NOMO-1 treated with dmso at 0.1 percent for 144 hours (cell line): ENCODE measurements at regions not wholly inside any gene's neighbourhood (a gene's known extent, or its start where the extent isn't known, plus 50 kb on each side); places are given as distances from the start of the nearest gene placed in this dataset.

ENCODE experiments used
- DNase-seq: peaks from one replicate; lab custom pipeline; 2025; ENCODE audit not compliant: unreplicated experiment; lab: John Stamatoyannopoulos, UW

DNA sequence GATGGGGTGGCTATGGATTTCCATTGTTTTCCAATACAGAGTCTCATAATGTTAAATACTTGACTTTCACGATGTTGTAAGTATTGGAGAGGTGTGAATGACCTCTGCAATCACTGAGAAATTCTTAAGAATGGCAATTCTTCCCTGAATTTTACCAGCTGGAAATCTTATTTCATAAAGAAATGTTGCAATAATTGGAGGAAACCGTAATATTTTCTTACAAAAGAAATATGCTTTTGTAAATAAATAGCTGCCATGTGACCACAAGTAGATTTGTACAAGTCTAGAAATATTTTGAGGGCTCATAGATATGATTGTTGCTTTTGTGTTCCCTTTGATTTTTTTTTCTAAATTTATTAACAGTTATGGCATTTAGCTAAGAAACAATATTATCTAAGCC, 308.7 kb upstream of the ATP2B1 start:
- no peak for DNase-seq

DNA sequence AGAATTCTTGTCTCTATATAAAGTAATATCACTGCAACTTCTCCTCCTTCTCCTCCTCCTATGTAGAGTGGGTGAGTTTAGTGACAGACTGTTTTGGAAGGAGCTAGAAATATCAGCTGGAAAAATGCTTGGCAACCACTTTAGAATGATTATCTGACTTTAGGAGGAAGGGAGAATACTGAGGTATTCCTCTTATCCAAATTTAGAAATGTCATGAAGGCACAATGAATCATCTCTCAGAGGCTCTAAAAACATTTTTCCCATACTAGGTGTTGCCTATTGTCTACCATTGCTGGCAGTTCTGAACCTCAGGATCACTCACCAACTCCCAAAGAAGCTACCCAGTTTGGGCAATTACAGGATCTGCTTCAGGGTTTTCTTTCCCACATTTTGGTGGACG, 306.6 kb upstream of the ATP2B1 start:
- no peak for DNase-seq

DNA sequence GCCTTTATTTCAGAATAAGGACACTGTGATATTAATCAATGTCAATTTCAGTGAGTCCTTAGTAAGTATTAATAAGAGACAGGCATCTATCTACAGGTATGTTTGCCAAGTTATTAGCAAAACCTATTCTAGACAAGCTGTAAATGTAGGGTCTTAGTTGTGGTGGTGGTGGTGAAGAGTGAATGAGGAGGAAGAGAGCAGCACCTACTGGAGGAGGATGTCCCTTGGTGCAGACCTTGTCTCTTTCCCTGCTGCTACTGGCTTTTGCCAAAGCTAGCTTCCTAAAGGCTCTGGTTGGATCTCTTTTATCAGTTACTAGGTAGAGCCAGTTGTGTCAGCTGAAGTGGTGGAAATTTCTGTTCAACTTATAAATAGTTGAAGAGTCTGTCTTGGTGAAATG, 304.8 kb upstream of the ATP2B1 start:
- DNase-seq: no peak

- no peak for DNase-seq
Observed at GRCh38 chr12:90010089-90010488, 301.5 kb upstream of the ATP2B1 start.

- no peak for DNase-seq
Observed at GRCh38 chr12:90008277-90008676, 299.6 kb upstream of the ATP2B1 start.

DNA sequence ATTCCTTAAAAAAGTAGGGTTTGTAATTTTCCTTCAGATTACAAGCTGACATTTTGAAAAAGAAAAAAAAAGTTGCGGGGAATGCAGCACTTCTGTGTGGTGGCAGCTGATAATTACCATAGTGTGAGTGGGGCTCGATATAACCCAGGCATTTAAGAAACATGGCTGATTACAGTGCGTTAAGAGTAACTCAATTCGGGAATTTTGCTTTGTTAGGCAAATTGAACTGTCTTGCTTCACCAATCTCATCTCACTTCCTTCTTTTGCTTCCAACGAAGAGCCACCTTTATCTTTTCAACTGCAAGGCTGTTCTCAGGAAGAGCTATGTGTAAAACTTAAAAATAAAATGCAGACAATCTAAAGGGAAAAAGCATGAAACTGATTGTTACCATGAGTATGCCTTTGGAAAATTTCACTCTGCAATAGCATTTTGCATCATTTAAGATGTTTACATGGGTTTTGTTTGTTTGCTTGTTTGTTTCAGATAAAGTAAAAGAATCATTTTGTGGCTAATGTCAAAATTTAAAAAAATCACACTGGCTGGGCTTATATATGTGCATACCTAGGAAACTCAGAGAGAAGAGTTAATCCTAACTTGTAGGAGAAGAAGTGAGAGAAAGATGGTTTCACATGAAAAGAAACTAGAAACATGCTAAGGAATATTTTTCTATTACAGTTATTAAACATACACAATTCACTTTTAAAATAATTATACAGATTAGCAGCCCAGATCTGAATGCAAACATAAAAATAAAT, 295.9 kb upstream of the ATP2B1 start:
- no peak for DNase-seq

DNA sequence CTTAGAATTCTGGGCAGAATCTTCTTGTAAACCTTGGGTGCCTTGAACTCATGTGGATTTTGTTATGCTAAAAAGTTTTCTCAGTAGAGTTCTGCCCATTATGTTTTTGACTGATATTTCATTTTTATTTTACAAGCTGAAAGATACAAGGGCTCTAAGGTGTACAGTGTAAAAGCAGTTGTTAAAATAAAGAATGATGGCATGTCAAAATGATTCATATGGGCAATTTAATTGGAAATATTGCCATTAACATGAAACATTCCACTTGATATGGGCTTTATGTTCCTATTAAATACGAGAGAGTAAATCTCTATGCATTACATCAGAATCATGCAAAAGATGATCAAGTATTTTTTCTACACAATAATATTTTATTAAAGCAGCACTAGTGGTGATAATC, 295.1 kb upstream of the ATP2B1 start:
- DNase-seq: no peak

GRCh38 chr12:90000721-90001120, 292.1 kb upstream of the ATP2B1 start:
- DNase-seq: no peak

DNA sequence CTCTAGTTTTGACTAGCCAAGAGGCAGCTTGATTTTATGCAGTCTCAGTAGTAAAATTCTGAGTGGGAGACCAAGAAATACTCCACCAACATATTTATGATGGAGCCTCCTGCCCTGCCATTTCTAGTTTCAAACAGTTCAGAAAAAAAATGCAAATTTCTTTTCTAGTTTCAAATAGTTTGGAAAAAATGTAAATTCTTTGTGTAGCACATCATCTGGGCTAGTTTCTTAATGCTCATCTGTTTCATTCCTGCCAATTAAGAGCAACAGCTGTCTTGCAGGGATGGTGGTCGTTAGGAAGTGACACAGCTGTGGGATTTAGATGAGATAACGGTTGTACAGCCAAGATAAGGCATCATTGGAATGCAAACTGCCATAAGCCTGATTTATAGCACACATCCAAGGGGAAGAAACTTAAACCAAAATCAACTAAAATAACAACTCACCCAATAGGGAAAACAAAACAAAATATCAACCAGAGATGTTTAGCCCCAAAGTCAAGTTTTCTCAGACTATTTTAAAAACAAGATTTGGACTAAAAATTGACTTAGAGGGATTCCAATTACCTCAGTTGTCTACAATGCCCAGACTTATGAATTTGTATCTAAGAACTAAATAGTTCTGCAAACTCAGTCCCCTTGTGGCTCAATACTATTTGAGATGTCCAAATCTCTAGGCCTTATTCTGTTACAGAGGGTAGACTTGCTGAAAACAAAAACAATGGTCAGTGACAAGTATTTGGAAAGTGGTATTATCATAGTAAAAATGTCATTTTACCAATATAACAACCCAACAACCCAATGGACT, 291.3 kb upstream of the ATP2B1 start:
- no peak for DNase-seq

GRCh38 chr12:89995870-89996269, 287.2 kb upstream of the ATP2B1 start:
- DNase-seq: no peak

GRCh38 chr12:89994911-89995310, 286.3 kb upstream of the ATP2B1 start:
- no peak for DNase-seq

DNA sequence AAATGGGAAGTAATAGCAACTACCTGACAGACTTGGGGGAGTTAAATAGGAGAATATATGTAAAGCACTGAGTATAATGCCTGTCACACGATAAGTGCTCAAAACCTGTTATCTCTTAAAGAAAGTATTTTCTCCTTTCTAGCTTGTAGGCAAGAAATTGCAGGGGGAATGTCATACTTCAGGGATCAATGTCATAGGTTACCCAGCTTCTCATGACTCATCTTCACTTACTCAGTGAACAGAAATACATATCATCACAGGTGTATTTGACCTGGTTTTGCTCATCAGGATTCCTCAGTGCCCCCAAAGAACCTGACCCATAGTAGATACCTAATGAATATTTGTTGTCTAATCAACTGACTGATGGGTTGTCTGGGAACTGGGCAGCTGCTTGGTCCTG, 285.0 kb upstream of the ATP2B1 start:
- DNase-seq: no peak

DNA sequence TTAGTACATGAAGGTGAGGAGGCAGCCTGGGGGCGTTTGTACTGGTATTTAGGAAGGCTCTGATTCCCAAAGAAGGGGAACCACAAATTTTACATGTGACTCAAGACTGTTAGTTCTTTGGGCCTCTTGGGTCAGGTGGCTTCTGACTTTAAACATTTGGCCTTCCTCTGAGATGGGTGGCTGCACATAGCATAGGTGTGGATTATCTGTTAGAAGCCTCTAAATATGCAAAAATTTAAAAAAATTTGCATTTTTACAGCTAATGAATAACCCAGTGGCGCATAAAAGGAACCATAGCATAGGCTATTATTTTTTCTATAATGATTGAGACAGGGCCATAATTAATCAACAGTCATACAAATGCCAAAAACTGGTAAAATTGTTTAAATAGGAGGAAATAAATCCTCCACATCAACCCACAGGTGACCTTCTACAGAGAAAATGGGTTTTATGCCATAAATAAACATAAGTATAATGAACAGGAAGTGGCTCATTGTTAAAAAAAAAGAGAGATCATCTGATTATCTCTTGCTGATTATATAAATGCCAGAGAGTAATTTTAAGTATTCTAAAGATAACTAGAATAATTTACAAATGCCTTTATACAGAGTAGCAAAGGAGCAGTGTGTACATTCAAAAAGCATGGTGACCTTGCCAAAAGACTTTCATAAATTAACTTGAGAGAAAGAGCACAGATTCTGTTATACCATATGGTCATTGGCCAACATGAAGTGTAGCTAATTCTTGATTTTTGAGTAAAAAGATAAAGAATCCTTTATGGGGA, 284.2 kb upstream of the ATP2B1 start:
- no peak for DNase-seq

DNA sequence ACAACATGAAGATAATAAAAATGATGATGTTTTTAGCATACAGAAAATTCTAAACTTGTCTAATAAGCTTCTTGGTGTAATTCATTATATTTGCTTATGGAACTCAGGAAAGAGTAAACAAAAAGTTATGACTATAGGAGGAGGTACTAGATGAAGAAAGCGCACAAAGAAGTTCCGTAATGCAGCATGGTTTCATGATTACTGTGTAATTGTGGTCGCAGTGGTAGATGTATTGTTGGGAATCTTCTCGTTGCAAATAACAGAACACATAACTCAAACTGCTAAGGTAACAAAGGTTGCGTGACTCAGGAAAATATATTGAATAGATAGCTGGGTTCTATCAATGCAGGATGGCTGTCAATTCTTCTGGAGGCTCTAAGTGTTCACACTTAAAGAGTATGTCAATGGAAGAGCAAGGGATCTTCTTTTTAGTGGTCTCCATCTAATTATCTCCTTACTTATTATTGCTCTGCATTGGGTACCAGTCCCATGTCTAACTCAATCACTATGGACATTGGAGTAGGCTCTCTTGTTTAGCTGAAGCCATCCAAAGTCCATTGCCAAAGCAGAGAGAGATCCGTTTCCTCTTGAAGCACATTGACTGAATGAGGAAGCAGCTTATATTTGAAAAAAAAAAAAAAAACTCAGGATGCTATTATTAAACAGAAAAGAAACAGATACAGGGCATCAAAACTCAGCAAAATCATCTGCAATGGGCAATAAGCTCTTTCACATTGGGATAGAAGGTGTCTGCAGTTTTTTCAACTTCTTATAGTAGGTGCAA, 283.4 kb upstream of the ATP2B1 start:
- DNase-seq: no peak

- DNase-seq: no peak
Observed at GRCh38 chr12:89988188-89988915, 279.7 kb upstream of the ATP2B1 start.

DNA sequence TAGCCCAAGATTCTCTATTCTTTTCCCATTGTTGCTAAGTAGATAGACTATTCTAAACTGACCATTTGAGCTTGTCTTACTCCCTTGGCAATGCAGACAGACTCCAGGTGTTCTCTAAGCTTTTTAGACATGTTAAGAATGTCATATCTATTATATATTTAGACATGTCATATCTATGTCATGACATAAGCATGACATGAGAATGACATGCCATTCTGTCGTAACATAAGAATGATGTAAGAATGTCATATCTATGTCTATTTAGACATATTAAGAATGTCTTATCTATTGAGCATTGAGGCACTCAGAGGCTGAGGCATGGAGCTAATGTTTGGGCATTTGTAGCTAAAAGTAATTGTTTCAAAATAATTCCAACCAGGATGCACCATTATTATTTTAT, 277.3 kb upstream of the ATP2B1 start:
- no peak for DNase-seq

- DNase-seq: no peak
Observed at GRCh38 chr12:89984846-89985245, 276.2 kb upstream of the ATP2B1 start.

DNA sequence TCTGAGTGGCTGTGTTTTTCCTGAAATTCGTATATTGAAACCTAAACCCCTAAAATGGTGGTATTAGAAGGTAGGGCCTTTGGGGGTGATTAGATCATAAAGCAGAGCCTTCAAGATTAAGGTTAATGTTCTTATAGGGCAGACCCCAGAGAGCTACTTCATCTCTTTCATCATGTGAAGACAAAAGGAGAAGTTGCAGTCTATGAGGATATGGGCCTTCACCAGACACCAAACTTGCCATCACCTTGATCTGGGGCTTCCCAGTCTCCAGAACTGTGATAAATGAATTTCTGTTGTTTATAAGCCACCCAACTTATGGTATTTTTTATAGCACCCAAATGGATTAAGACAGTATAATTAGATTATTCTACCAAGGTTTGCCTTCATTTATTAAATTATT, 275.0 kb upstream of the ATP2B1 start:
- no peak for DNase-seq

- DNase-seq: peak; percentile 13
Observed at GRCh38 chr12:89980236-89980635, 271.6 kb upstream of the ATP2B1 start.

DNA sequence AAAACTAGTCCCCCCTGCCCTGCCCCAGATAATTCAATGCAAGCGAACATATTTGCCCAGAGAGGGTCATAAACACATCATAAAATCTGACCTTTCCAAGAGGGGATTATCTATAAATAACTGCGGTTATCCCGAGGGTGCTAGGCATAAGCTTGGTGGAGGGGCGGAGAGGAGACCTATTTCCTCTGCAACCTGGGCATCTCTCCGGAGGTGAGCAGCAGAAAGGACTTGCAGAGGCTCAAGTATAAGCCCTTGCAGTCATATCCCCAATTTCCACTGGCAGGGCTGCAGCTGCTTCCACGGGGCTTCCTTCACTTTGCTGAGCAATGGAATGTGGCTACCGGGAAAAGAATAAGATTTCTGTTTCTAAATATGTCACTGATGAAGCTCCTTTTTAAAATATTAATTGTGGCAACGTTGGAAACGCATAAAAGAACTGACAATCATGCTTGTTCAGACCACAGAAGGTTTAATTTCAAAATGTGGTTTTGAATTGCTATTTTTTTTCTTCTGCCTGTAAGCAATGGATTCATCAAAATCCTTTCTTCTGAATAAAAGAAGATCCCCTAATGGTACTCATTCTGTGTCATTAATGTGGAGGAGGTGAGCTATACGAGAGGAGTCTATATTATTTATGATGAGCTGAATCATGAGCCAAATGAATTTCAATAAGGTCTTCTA, 268.9 kb upstream of the ATP2B1 start:
- DNase-seq: no peak
